CD14-positive monocyte (primary cell): ENCODE measurements at regions not wholly inside any gene's neighbourhood (a gene's known extent, or its start where the extent isn't known, plus 50 kb on each side); places are given as distances from the start of the nearest gene placed in this dataset.

Experiments used
- DNase-seq, 3 donors: peaks; one replicate each; pipeline ENCODE4 v3.0.0-alpha.2; 2011 to 2022
- H2AFZ ChIP-seq: 2 replicates; pipeline ENCODE4 v1.6.0; 2012; ENCODE audit warnings: mild to moderate bottlenecking, low read depth, low read length, inconsistent platforms; ENCODE audit not compliant: insufficient read depth, poor library complexity, severe bottlenecking
- H3K27ac ChIP-seq, 2 donors: 1 replicate in 1 of 2; 2 replicates in 1 of 2; pipeline ENCODE4 v1.5.1; 2012 to 2013; ENCODE audit warnings: low read length in 2 of 2, control low read depth in 1 of 2, inconsistent platforms in 1 of 2, low read depth in 1 of 2, mild to moderate bottlenecking in 1 of 2
- H3K27me3 ChIP-seq, 2 donors: one replicate each; pipeline versions ENCODE4 v1.6.0 to v1.6.1; 2011 to 2013; ENCODE audit warnings: low read length in 2 of 2; ENCODE audit not compliant: control insufficient read depth in 2 of 2, insufficient read depth in 2 of 2
- H3K36me3 ChIP-seq, 2 donors: replicated peaks in 1 of 2; 1 replicate in 1 of 2; 2 replicates in 1 of 2; pipeline versions ENCODE4 v1.5.1 to v1.6.1; 2012 to 2013; ENCODE audit warnings: low read length in 2 of 2, control low read depth in 1 of 2, inconsistent platforms in 1 of 2, mild to moderate bottlenecking in 1 of 2; ENCODE audit not compliant: insufficient read depth in 2 of 2, control insufficient read depth in 1 of 2
- H3K4me1 ChIP-seq, 2 donors: 1 replicate in 1 of 2; 2 replicates in 1 of 2; pipeline versions ENCODE4 v1.5.1 to v1.6.1; 2012 to 2013; ENCODE audit warnings: low read length in 2 of 2, control low read depth in 1 of 2, inconsistent platforms in 1 of 2, mild to moderate bottlenecking in 1 of 2, moderate library complexity in 1 of 2; ENCODE audit not compliant: insufficient read depth in 2 of 2, control insufficient read depth in 1 of 2
- H3K4me2 ChIP-seq: replicated peaks from 2 replicates; pipeline ENCODE3; 2012; ENCODE audit warnings: low read length, moderate library complexity, mild to moderate bottlenecking; ENCODE audit not compliant: poor library complexity, severe bottlenecking; ENCODE audit errors: extremely low read depth
- H3K4me3 ChIP-seq, 3 experiments: fragments of 200-600 bp in 1 of 3; sonication (generic) in 1 of 3; replicated peaks in 1 of 3; 1 replicate in 2 of 3; 2 replicates in 1 of 3; pipeline ENCODE4 v1.5.1; 2011 to 2013; ENCODE audit warnings: low read length in 3 of 3, mild to moderate bottlenecking in 3 of 3, control low read depth in 2 of 3, low read depth in 2 of 3, inconsistent platforms in 1 of 3, moderate library complexity in 1 of 3
- H3K79me2 ChIP-seq: 2 replicates; pipeline ENCODE4 v1.6.0; 2012; ENCODE audit warnings: mild to moderate bottlenecking, control low read depth, inconsistent platforms, low read length, moderate library complexity; ENCODE audit not compliant: insufficient read depth
- H3K9ac ChIP-seq: 2 replicates; pipeline ENCODE4 v1.6.0; 2017; ENCODE audit warnings: low read length, mild to moderate bottlenecking; ENCODE audit not compliant: insufficient read depth, poor library complexity, severe bottlenecking
- H3K9me3 ChIP-seq, 2 donors: replicated peaks in 1 of 2; 1 replicate in 1 of 2; 2 replicates in 1 of 2; pipeline versions ENCODE4 v1.5.1 to v1.6.1; 2012 to 2013; ENCODE audit warnings: low read length in 2 of 2, control low read depth in 1 of 2; ENCODE audit not compliant: control insufficient read depth in 1 of 2, insufficient read depth in 1 of 2
- H4K20me1 ChIP-seq: 2 replicates; pipeline ENCODE4 v1.6.0; 2012; ENCODE audit warnings: mild to moderate bottlenecking, low read length, control low read depth, moderate library complexity; ENCODE audit not compliant: insufficient read depth
- H3K27ac Mint-ChIP-seq, 7 donors: one replicate each; pipeline ENCODE4 v1.8.0; 2020; ENCODE audit warnings: mild to moderate bottlenecking in 7 of 7, mixed read lengths in 7 of 7, moderate library complexity in 6 of 7, inconsistent platforms in 2 of 7
- H3K27me3 Mint-ChIP-seq, 3 donors: one replicate each; pipeline ENCODE4 v1.8.0; 2021 to 2022; ENCODE audit warnings: low read depth in 3 of 3, mild to moderate bottlenecking in 3 of 3, mixed read lengths in 3 of 3, moderate library complexity in 3 of 3, inconsistent platforms in 1 of 3
- H3K36me3 Mint-ChIP-seq, 2 donors: one replicate each; pipeline ENCODE4 v1.8.0; 2020; ENCODE audit warnings: mixed read lengths in 2 of 2, inconsistent platforms in 1 of 2, mild to moderate bottlenecking in 1 of 2
- H3K4me1 Mint-ChIP-seq: one replicate; pipeline ENCODE4 v1.8.0; 2020; ENCODE audit warnings: mild to moderate bottlenecking, mixed read lengths
- H3K4me3 Mint-ChIP-seq, 2 donors: one replicate each; pipeline ENCODE4 v1.8.0; 2020; ENCODE audit warnings: mild to moderate bottlenecking in 2 of 2, mixed read lengths in 2 of 2, moderate library complexity in 1 of 2
- H3K9me3 Mint-ChIP-seq, 7 donors: one replicate each; pipeline ENCODE4 v1.8.0; 2020 to 2022; ENCODE audit warnings: mixed read lengths in 7 of 7, mild to moderate bottlenecking in 6 of 7, moderate library complexity in 6 of 7, inconsistent platforms in 2 of 7
- WGBS: methylation state at CpG from one replicate; pipeline ENCODE4 v1.1.5; 2013; ENCODE audit warnings: missing lambda C conversion rate; ENCODE audit not compliant: insufficient coverage; 5-methylcytosine and 5-hydroxymethylcytosine counted together
- intact Hi-C, 2 donors: fragments of 100-400 bp; cut with micrococcal nuclease; formaldehyde crosslinking; loops; one replicate each; pipeline versions ENCODE4 v1.15.0 to v1.15.1; 2023
- TF ChIP-seq, protein P1 (sequence below): fragments of 200-600 bp; IDR thresholded peaks from one replicate; pipeline ENCODE4 v1.8.0; 2022; ENCODE audit warnings: antibody characterized with exemption, mild to moderate bottlenecking

DNA sequence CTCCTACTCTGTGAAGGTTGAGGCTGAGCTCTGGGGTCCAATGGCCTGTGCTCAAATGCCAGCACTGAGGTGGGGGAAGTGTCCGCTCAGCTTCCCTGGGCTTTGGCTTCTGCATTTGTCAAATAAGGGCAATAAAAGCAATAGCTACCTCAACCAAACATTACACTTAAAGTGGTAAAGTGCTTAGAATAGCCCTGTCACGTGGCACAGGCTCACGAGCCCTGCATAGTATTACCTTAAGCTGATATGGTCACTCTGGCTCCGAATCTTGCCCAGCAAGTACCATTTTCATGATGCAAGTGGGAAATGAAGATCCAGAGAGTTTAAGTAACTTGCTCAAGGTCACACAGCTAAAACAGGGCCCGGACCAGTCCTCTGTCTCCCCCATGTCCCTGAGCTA is 451.1 kb upstream of the ZMIZ1 start:
- Mint-ChIP-seq H3K27me3 (peaks cover 0 to 5% (median 1%) of the 10 kb centered on the region in 3 donors), H3K4me1 (peaks cover 4% of the 10 kb centered on the region), H3K36me3 (no peaks in the 10 kb centered on the region), H3K9me3 (no peaks in the 10 kb centered on the region), H3K27ac (no peak overlapping the region), H3K4me3 (no peak overlapping the region)
- no peaks in the 10 kb centered on the region for H3K4me1 ChIP-seq
- no peaks in the 10 kb centered on the region for H3K79me2 ChIP-seq
- no peaks in the 10 kb centered on the region for H3K9me3 ChIP-seq
- no peaks in the 10 kb centered on the region for H3K27me3 ChIP-seq
- H3K36me3 ChIP-seq: no peaks in the 10 kb centered on the region
- WGBS: 100% methylated on average over 3 of the region's 5 CpGs
- TF ChIP-seq, protein P1, sequence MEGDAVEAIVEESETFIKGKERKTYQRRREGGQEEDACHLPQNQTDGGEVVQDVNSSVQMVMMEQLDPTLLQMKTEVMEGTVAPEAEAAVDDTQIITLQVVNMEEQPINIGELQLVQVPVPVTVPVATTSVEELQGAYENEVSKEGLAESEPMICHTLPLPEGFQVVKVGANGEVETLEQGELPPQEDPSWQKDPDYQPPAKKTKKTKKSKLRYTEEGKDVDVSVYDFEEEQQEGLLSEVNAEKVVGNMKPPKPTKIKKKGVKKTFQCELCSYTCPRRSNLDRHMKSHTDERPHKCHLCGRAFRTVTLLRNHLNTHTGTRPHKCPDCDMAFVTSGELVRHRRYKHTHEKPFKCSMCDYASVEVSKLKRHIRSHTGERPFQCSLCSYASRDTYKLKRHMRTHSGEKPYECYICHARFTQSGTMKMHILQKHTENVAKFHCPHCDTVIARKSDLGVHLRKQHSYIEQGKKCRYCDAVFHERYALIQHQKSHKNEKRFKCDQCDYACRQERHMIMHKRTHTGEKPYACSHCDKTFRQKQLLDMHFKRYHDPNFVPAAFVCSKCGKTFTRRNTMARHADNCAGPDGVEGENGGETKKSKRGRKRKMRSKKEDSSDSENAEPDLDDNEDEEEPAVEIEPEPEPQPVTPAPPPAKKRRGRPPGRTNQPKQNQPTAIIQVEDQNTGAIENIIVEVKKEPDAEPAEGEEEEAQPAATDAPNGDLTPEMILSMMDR: no peak
- H4K20me1 ChIP-seq: no peaks in the 10 kb centered on the region
- intact Hi-C loops: no loop called here
- no peak overlapping the region for H3K4me3 ChIP-seq
- H2AFZ ChIP-seq: no peak overlapping the region
- no peak overlapping the region for H3K9ac ChIP-seq
- H3K27ac ChIP-seq: no peak overlapping the region
- no peak overlapping the region for H3K4me2 ChIP-seq
- DNase-seq: no peak

DNA sequence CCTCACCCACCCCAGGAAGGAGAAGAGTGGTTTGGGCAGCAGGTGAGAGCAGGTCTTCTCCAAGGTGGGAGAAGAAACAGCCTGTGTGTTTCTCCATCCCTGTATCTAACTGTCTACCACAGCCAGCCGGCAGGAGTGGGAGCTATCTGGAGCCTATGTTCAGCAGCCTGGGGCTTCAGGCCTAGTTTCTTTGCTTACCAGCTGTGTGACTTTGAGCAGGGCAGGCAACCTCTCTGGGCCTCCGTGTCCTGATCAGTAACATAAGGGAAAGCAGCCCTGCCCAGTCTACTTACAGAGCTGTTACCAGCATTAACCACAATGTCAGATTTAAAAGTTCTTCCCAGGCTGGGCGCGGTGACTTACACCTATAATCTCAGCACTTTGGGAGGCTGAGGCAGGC is 450.7 kb upstream of the ZMIZ1 start:
- Mint-ChIP-seq H3K4me1 (peaks cover 4% of the 10 kb centered on the region), H3K27ac (no peak overlapping the region), H3K4me3 (no peak overlapping the region), H3K36me3 (no peaks in the 10 kb centered on the region), H3K9me3 (no peaks in the 10 kb centered on the region), H3K27me3 (peaks cover 0 to 6% (median 1%) of the 10 kb centered on the region in 3 donors)
- Histone ChIP-seq H3K9ac (no peak overlapping the region), H3K27ac (no peak overlapping the region), H3K4me3 (no peak overlapping the region), H3K9me3 (no peaks in the 10 kb centered on the region), H3K4me1 (no peaks in the 10 kb centered on the region), H4K20me1 (no peaks in the 10 kb centered on the region), H2AFZ (no peak overlapping the region), H3K36me3 (no peaks in the 10 kb centered on the region), H3K4me2 (no peak overlapping the region), H3K27me3 (no peaks in the 10 kb centered on the region), H3K79me2 (no peaks in the 10 kb centered on the region)
- intact Hi-C loops: no loop called here
- no peak for DNase-seq
- TF ChIP-seq, protein P1: no peak
- WGBS: 97% methylated on average over 3 of the region's 4 CpGs
